ENCODE measurements at regions not wholly inside any gene's neighbourhood (a gene's known extent, or its start where the extent isn't known, plus 50 kb on each side); places are given as distances from the start of the nearest gene placed in this dataset.

DNA sequence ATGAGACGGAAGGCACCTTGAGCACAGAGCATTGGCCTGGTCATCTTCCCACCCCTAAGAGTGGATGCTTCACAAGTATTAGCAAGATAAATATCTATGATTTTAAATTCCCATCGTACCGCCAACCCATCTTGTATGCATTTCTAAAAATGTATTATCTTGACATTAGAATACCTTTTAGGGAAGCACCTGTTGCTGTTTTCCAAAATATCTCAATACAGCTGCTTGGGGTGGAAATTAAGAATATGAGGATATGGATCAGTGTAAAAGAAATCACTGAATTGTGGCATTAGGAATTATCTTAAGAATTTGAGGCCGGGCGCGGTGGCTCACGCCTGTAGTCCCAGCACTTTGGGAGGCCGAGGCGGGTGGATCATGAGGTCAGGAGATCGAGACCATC, 166.3 kb downstream of the ETS2 start:
- TF ChIP-seq CTCF (IDR thresholded peaks at IDR 0.05) (no peak), POLR2A (IDR thresholded peaks at IDR 0.05) (no peak)

Data from lower leg skin (tissue), 3 donors.